ENCODE measurements at regions not wholly inside any gene's neighbourhood (a gene's known extent, or its start where the extent isn't known, plus 50 kb on each side); places are given as distances from the start of the nearest gene placed in this dataset.

DNA sequence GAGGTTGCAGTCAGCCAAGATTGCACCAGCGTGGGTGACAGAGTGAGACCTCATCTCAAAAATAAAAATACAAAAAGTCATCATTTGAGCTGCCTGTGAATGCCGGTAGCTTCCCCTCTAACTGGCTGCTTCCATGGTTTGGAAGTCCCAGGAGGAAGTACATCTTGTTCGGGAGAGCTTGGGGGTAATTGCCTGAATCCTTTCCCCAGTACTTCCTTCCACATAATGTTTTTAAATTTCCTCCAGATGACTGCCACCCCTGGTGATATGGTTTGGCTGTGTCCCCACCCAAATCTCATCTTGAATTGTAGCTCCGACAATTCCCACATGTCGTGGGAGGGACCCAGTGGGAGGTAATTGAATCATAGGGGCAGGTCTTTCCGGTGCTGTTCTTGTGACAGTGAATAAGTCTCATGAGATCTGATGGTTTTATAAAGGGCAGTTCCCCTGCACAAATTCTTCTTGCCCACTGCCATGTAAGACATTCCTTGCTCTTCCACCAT lies 87.2 kb downstream of the SPRING1 start:
- Histone ChIP-seq H3K4me3 (ENCODE audit: low read length) (no peak overlapping the region), H3K36me3 (ENCODE audit: insufficient read depth, low read length) (no peaks in the 10 kb centered on the region), H3K9me3 (replicated peaks; ENCODE audit: low read length) (no peaks in the 10 kb centered on the region), H3K27me3 (ENCODE audit: control insufficient read depth, insufficient read depth, low read length) (peaks cover 33% of the 10 kb centered on the region), H3K4me1 (ENCODE audit: control insufficient read depth, insufficient read depth, low read length) (no peaks in the 10 kb centered on the region), H3K4me2 (ENCODE audit: low read length) (no peak overlapping the region), H3K9ac (ENCODE audit: low read depth, low read length) (no peak overlapping the region)

DNA sequence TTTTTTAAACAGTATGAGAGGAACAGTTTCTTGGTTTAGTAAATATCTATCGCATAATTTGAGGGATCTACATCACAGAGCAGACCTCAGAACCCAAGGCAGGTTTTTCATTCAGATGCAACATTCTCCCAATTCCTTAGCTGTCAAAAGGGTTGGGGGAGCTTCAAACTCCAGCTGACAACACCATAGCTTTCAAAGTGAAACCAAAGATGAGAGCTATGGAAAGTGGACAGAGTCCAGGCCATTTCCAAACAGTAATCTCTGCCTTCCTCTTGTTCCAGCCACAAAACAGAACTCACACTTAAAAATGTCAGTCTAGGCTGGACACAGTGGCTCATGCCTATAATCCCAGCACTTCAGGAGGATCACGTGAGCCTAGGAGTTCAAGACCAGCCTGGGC lies 87.8 kb downstream of the SPRING1 start:
- H3K4me1 ChIP-seq (ENCODE audit: control insufficient read depth, insufficient read depth, low read length) = no peaks in the 10 kb centered on the region
- no peak overlapping the region for H3K9ac ChIP-seq (ENCODE audit: low read depth, low read length)
- H3K9me3 ChIP-seq (replicated peaks; ENCODE audit: low read length) = no peaks in the 10 kb centered on the region
- H3K36me3 ChIP-seq (ENCODE audit: insufficient read depth, low read length) = no peaks in the 10 kb centered on the region
- H3K4me3 ChIP-seq (ENCODE audit: low read length) = no peak overlapping the region
- H3K4me2 ChIP-seq (ENCODE audit: low read length) = no peak overlapping the region
- peaks cover 34% of the 10 kb centered on the region for H3K27me3 ChIP-seq (ENCODE audit: control insufficient read depth, insufficient read depth, low read length)

DNA sequence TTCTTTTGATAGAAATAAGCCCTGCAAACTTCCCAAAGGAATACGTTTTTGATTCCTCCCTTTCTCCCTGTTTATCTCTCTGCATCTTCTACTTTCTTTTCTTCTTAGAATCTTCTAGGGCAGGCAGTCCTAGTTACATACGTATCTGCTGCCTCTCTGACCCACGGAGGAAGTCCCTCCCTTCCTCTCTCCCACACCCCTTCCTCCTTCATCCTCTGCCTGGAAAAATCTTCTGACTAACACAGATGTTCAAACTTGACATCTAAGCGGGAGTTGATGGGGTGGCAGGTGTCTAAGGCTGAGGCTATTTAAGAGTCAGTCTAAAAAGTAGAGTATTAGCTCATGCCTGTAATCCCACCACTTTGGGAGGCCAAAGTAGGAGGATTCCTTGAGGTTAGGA lies 88.6 kb downstream of the MAP1LC3B2 start:
- Histone ChIP-seq H3K4me1 (ENCODE audit: control insufficient read depth, insufficient read depth, low read length) (no peaks in the 10 kb centered on the region), H3K4me2 (ENCODE audit: low read length) (no peak overlapping the region), H3K36me3 (ENCODE audit: insufficient read depth, low read length) (no peaks in the 10 kb centered on the region), H3K9me3 (replicated peaks; ENCODE audit: low read length) (no peaks in the 10 kb centered on the region), H3K9ac (ENCODE audit: low read depth, low read length) (no peak overlapping the region), H3K27me3 (ENCODE audit: control insufficient read depth, insufficient read depth, low read length) (peaks cover 37% of the 10 kb centered on the region), H3K4me3 (ENCODE audit: low read length) (no peak overlapping the region)

DNA sequence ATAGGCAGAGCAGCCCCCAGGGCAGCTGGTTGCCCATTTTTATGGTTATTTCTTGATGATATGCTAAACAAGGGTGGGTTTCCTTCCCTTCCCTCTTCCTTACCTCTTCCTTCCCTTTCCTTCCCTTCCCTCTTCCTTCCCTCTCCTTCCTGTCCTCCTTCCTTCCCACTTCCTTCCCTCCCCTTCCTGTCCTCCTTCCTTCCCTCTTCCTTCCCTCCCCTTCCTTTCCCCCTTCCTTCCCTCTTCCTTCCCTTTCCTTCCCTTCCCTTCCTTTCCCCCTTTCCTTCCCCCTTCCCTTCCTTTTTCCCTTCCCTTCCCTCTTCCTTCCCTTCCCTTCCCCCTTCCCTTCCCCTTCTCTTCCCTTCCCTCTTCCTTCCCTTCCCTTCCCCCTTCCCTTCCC lies 87.7 kb downstream of the MAP1LC3B2 start:
- Histone ChIP-seq H3K4me2 (ENCODE audit: low read length) (no peak overlapping the region), H3K9me3 (replicated peaks; ENCODE audit: low read length) (no peaks in the 10 kb centered on the region), H3K4me3 (ENCODE audit: low read length) (no peak overlapping the region), H3K27me3 (ENCODE audit: control insufficient read depth, insufficient read depth, low read length) (peaks cover 36% of the 10 kb centered on the region), H3K9ac (ENCODE audit: low read depth, low read length) (no peak overlapping the region), H3K4me1 (ENCODE audit: control insufficient read depth, insufficient read depth, low read length) (no peaks in the 10 kb centered on the region), H3K36me3 (ENCODE audit: insufficient read depth, low read length) (no peaks in the 10 kb centered on the region)

DNA sequence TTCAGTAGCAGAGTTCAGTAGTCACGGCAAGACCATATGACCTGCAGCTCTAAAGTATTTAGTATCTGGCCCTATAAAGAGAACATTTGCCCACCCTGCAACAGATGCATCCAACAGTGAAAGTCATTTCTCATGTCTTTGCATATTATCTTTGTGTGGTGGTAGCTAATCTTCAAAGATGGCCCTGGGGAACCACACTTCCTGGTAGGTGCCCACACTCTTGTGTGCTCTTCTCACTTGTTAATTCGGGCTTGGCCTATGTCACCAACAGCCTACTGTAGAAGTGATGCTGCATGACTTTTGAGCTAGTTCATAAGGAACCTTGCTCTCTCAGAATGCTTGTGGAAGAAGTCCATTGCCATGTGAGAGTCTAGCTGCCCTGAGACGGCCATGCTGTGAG lies 85.6 kb downstream of the MAP1LC3B2 start:
- Histone ChIP-seq H3K4me1 (ENCODE audit: control insufficient read depth, insufficient read depth, low read length) (no peaks in the 10 kb centered on the region), H3K4me3 (ENCODE audit: low read length) (no peak overlapping the region), H3K9me3 (replicated peaks; ENCODE audit: low read length) (no peaks in the 10 kb centered on the region), H3K9ac (ENCODE audit: low read depth, low read length) (no peak overlapping the region), H3K36me3 (ENCODE audit: insufficient read depth, low read length) (no peaks in the 10 kb centered on the region), H3K27me3 (ENCODE audit: control insufficient read depth, insufficient read depth, low read length) (peaks cover 38% of the 10 kb centered on the region), H3K4me2 (ENCODE audit: low read length) (no peak overlapping the region)

DNA sequence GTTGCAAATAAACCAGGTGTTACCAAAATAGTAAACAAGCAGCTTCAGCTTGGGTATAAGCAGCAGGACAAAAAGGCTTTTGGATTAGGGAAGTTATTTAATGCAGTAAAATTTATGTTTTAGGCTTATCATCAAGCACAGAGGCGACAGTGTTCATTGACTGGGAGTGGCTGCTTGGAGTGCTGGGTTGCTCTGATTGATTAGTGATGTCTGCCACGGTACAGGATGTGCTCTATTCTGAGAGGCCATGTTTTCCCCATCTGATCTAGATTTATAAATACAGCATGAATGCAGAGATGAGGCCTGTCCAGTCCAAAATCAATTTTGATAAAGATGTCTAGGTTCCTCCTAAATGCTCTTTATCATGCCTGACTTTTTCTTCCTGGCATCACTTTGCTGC lies 83.5 kb downstream of the MAP1LC3B2 start:
- Histone ChIP-seq H3K9ac (ENCODE audit: low read depth, low read length) (no peak overlapping the region), H3K4me2 (ENCODE audit: low read length) (no peak overlapping the region), H3K36me3 (ENCODE audit: insufficient read depth, low read length) (no peaks in the 10 kb centered on the region), H3K4me3 (ENCODE audit: low read length) (no peak overlapping the region), H3K4me1 (ENCODE audit: control insufficient read depth, insufficient read depth, low read length) (no peaks in the 10 kb centered on the region), H3K27me3 (ENCODE audit: control insufficient read depth, insufficient read depth, low read length) (peaks cover 37% of the 10 kb centered on the region), H3K9me3 (replicated peaks; ENCODE audit: low read length) (no peaks in the 10 kb centered on the region)

DNA sequence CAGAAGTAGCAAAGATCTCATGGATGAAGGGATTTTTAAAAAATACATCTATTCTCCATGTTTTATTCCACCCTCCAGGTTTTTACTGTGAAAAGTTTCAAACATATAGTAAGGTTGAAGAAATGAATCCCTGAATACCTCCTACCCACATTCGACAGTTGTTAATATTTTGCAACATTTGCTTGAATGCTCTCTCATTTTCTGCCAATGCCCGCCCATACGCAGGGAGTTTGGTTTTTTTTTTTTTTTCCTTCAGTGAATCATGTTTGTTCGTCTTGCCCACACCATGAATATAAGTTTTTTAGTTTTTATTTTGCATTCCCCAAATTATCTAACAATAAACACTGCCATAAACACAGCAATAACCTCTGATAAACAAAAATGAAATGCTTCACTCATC lies 82.9 kb downstream of the MAP1LC3B2 start:
- H3K4me2 ChIP-seq (ENCODE audit: low read length) = no peak overlapping the region

DNA sequence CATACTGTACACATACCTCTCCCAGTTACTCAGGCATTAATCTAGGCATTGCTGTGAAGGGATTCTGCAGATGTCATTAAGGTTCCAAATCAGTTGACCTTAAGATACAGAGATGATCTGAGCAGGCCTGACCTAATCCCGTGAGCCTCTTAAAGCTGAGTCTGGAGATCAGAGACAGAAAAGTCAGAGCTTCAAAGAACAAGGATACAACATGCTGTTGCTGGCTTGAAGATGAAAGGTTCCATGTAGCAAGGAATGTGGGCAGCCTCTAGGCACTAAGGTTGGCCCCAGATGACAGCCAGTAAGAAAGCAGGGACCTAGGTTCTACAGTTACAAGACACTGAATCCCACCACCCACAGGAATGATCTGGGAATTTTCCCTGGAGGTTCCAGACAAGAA lies 81.1 kb downstream of the MAP1LC3B2 start:
- H3K9ac ChIP-seq (ENCODE audit: low read depth, low read length) = no peak overlapping the region

More for the DNA sequence above, 82.9 kb downstream of the MAP1LC3B2 start:
- Histone ChIP-seq H3K9me3 (replicated peaks; ENCODE audit: low read length) (no peaks in the 10 kb centered on the region), H3K9ac (ENCODE audit: low read depth, low read length) (no peak overlapping the region), H3K27me3 (ENCODE audit: control insufficient read depth, insufficient read depth, low read length) (peaks cover 39% of the 10 kb centered on the region), H3K36me3 (ENCODE audit: insufficient read depth, low read length) (no peaks in the 10 kb centered on the region), H3K4me3 (ENCODE audit: low read length) (no peak overlapping the region), H3K4me1 (ENCODE audit: control insufficient read depth, insufficient read depth, low read length) (no peaks in the 10 kb centered on the region)

DNA sequence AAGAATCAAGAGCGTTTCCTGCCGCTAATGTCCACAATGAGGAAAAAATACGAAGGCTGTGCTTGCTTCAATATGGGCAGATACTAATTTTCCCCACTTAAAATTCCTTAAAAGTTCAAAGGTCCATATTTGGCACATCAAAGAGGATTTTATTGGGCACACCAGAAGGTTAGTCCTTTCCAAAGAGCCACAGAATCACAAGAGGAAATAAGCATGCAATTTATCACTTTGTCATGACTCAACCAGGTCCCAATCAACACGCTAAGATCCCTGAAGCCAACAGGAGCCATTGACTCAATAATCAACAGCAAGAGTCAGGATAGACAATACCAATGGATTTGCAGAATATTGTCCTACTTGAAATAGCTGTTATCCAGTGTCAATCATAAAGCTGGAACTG lies 80.6 kb downstream of the MAP1LC3B2 start:
- no peak overlapping the region for H3K4me3 ChIP-seq (ENCODE audit: low read length)
- no peaks in the 10 kb centered on the region for H3K9me3 ChIP-seq (replicated peaks; ENCODE audit: low read length)
- H3K4me1 ChIP-seq (ENCODE audit: control insufficient read depth, insufficient read depth, low read length) = no peaks in the 10 kb centered on the region
- H3K9ac ChIP-seq (ENCODE audit: low read depth, low read length) = no peak overlapping the region
- H3K36me3 ChIP-seq (ENCODE audit: insufficient read depth, low read length) = no peaks in the 10 kb centered on the region
- peaks cover 26% of the 10 kb centered on the region for H3K27me3 ChIP-seq (ENCODE audit: control insufficient read depth, insufficient read depth, low read length)
- H3K4me2 ChIP-seq (ENCODE audit: low read length) = no peak overlapping the region

More for the DNA sequence above, 81.1 kb downstream of the MAP1LC3B2 start:
- Histone ChIP-seq H3K27me3 (ENCODE audit: control insufficient read depth, insufficient read depth, low read length) (peaks cover 30% of the 10 kb centered on the region), H3K36me3 (ENCODE audit: insufficient read depth, low read length) (no peaks in the 10 kb centered on the region), H3K4me1 (ENCODE audit: control insufficient read depth, insufficient read depth, low read length) (no peaks in the 10 kb centered on the region), H3K4me3 (ENCODE audit: low read length) (no peak overlapping the region), H3K9me3 (replicated peaks; ENCODE audit: low read length) (no peaks in the 10 kb centered on the region), H3K4me2 (ENCODE audit: low read length) (no peak overlapping the region)

DNA sequence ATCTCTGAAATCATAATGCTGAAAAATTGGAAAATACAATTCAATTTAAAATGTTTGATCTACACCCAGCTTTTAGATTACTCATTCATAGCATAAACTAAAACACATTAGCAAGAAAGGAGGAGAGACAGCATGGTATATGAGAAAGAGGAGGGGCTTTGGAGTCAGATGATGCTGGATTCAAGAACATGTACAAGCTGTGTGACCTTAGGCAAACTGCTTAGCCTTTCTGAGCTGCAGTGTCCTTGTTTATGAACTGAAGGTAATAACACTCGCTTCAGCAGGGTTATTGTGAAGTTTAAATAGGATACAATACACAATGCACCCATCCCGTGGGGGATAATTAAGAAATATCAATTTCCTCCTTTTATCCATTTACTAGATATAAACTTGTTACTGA lies 79.2 kb downstream of the MAP1LC3B2 start:
- Histone ChIP-seq H3K4me1 (ENCODE audit: control insufficient read depth, insufficient read depth, low read length) (no peaks in the 10 kb centered on the region), H3K9me3 (replicated peaks; ENCODE audit: low read length) (no peaks in the 10 kb centered on the region), H3K36me3 (ENCODE audit: insufficient read depth, low read length) (no peaks in the 10 kb centered on the region), H3K9ac (ENCODE audit: low read depth, low read length) (no peak overlapping the region), H3K4me2 (ENCODE audit: low read length) (no peak overlapping the region), H3K27me3 (ENCODE audit: control insufficient read depth, insufficient read depth, low read length) (peaks cover 24% of the 10 kb centered on the region), H3K4me3 (ENCODE audit: low read length) (no peak overlapping the region)

DNA sequence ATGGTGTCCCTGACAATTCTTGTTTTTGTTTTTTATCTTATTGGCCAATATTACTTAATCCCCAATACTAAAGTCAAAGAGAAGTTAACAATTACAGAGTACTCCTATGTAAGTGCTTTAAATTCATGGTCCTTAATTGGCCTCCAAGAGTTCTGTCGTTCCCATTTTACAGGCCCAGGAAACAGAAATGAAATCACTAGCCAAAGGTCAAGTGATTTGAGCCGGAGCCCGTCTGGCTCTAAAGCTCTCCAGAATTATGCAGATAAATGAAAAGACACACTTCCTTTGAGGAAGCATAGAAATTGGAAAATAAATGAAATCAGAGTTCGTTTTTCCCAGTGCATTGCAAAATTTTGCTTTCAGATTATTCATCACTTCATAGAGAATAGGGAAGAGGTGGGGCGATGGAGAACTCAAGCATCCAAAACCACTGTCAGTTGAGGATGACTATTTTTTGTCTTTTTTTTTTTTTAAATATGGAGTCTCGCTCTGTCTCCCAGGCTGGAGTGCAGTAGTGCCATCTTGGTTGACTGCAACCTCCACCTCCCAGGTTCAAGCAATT lies 78.5 kb downstream of the MAP1LC3B2 start:
- Histone ChIP-seq H3K4me1 (ENCODE audit: control insufficient read depth, insufficient read depth, low read length) (no peaks in the 10 kb centered on the region), H3K36me3 (ENCODE audit: insufficient read depth, low read length) (no peaks in the 10 kb centered on the region), H3K4me3 (ENCODE audit: low read length) (no peak overlapping the region), H3K9me3 (replicated peaks; ENCODE audit: low read length) (no peaks in the 10 kb centered on the region), H3K9ac (ENCODE audit: low read depth, low read length) (no peak overlapping the region), H3K27me3 (ENCODE audit: control insufficient read depth, insufficient read depth, low read length) (peaks cover 31% of the 10 kb centered on the region), H3K4me2 (ENCODE audit: low read length) (no peak overlapping the region)

Measured in skeletal muscle satellite cell (primary cell).